ENCODE measurements at regions not wholly inside any gene's neighbourhood (a gene's known extent, or its start where the extent isn't known, plus 50 kb on each side); places are given as distances from the start of the nearest gene placed in this dataset.

DNA sequence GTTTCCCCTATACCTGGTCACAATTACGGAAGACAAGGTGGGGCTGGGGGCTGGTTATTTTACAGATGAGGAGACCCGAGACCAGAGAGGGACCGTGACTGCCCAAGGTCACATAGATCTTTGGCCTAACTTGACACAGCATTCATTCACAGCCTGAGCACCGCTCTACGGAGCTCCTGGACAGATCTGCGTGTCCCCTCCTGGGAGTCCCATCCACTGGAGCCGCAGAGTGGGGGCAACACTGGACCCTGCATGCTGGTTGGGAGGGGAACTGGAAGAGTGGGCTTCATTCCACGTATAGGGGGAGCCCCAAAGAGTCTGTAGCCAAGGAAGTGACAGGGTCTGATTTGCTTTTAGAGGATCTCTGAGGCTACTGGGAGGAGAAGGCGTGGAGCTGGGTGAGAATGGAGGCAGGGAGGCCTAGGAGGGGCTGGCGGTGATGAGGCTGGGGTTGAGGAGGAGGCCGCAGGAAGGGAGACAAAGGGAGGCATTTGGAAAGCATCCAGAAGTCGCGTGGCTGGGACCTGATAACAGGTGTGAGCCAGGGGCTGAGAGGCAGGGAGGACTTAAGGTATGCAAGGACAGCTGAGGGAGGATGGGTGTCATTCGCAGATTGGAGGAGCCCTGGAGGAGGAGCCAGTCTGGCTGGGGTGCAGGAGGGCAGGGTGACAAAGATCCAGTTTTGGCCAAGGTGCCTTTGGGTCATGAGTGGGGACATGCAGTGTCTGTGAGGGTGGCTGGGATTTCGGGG lies 64.3 kb upstream of the IER5L start:
- WGBS (ENCODE audit: extremely low coverage, insufficient coverage, insufficient read length), result no CpG with 5 or more reads among the region's 15 CpGs
- H4K8ac ChIP-seq (ENCODE audit: low read depth, low read length), result no peak overlapping the region

DNA sequence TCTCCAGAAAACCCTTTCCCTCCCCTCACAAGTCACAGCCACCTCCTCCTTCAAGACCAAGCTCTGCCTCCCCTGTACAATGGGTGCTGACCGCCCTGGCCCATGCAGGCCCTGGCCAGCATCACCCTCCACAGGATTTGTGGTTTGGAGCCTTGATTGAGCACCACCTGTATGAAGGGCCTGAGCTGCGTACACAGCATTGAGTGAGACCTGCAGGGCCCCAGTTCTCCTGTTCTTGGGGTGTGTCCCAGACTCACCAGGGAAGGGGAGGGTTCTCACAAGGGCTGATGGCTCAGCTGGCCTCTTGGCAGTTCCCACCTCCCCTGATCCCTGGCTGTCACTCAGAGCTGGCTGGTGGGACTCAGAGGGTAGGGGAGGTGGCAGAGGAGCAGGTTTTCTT lies 63.7 kb upstream of the IER5L start:
- Histone ChIP-seq H4K8ac (ENCODE audit: low read depth, low read length) (no peak overlapping the region), H3K23ac (ENCODE audit: low read length) (no peak overlapping the region), H3K9ac (ENCODE audit: low read length) (no peak overlapping the region), H3K36me3 (ENCODE audit: control insufficient read depth in 1 of 2, insufficient read depth in 2 of 2, low read length in 2 of 2) (no peaks in the 10 kb centered on the region), H3K4me1 (ENCODE audit: control insufficient read depth in 1 of 2, insufficient read depth in 2 of 2, low read length in 2 of 2) (peaks cover 8 to 10% of the 10 kb centered on the region in 2 experiments), H2BK5ac (ENCODE audit: low read depth, low read length, poor library complexity) (no peak overlapping the region), H2BK120ac (ENCODE audit: insufficient read depth, low read length, poor library complexity) (no peak overlapping the region), H4K91ac (ENCODE audit: low read depth, low read length) (no peak overlapping the region), H4K12ac (ENCODE audit: low read depth, low read length) (no peak overlapping the region), H3K4me2 (ENCODE audit: low read length) (no peak overlapping the region), H2AFZ (ENCODE audit: insufficient read depth, low read length, poor library complexity) (no peak overlapping the region), H3K27ac (ENCODE audit: low read depth, low read length) (no peak overlapping the region), H3K9me3 (ENCODE audit: insufficient read depth, low read depth, low read length) (no peaks in the 10 kb centered on the region), H3K79me1 (ENCODE audit: low read length) (peaks cover 1% of the 10 kb centered on the region), H3K18ac (ENCODE audit: low read length) (no peak overlapping the region), H2AK5ac (ENCODE audit: low read length) (no peak overlapping the region), H3K4me3 (ENCODE audit: low read depth, low read length) (no peak overlapping the region), H3K4ac (ENCODE audit: low read depth, low read length) (no peak overlapping the region), H2BK12ac (ENCODE audit: low read length) (no peak overlapping the region), H3K27me3 (ENCODE audit: insufficient read depth, low read length) (no peaks in the 10 kb centered on the region), H3K79me2 (ENCODE audit: control insufficient read depth, insufficient read depth, low read length, poor library complexity) (no peaks in the 10 kb centered on the region), H3K14ac (ENCODE audit: low read length) (no peak overlapping the region)
- DNase-seq, result no peak
- WGBS (ENCODE audit: extremely low coverage, insufficient coverage, insufficient read length), result no CpG with 5 or more reads among the region's 2 CpGs

More for the DNA sequence above, 64.3 kb upstream of the IER5L start:
- Histone ChIP-seq H2BK12ac (ENCODE audit: low read length) (no peak overlapping the region), H3K27me3 (ENCODE audit: insufficient read depth, low read length) (no peaks in the 10 kb centered on the region), H2BK5ac (ENCODE audit: low read depth, low read length, poor library complexity) (no peak overlapping the region), H3K4me2 (ENCODE audit: low read length) (no peak overlapping the region), H2BK120ac (ENCODE audit: insufficient read depth, low read length, poor library complexity) (no peak overlapping the region), H3K9me3 (ENCODE audit: insufficient read depth, low read depth, low read length) (no peaks in the 10 kb centered on the region), H4K12ac (ENCODE audit: low read depth, low read length) (no peak overlapping the region), H3K4me3 (ENCODE audit: low read depth, low read length) (no peak overlapping the region), H3K9ac (ENCODE audit: low read length) (no peak overlapping the region), H3K79me2 (ENCODE audit: control insufficient read depth, insufficient read depth, low read length, poor library complexity) (no peaks in the 10 kb centered on the region), H3K14ac (ENCODE audit: low read length) (no peak overlapping the region), H3K79me1 (ENCODE audit: low read length) (peaks cover 1% of the 10 kb centered on the region), H4K91ac (ENCODE audit: low read depth, low read length) (no peak overlapping the region), H3K18ac (ENCODE audit: low read length) (no peak overlapping the region), H3K36me3 (ENCODE audit: control insufficient read depth in 1 of 2, insufficient read depth in 2 of 2, low read length in 2 of 2) (no peaks in the 10 kb centered on the region), H2AK5ac (ENCODE audit: low read length) (no peak overlapping the region), H2AFZ (ENCODE audit: insufficient read depth, low read length, poor library complexity) (no peak overlapping the region), H3K27ac (ENCODE audit: low read depth, low read length) (no peak overlapping the region), H3K23ac (ENCODE audit: low read length) (no peak overlapping the region), H3K4me1 (ENCODE audit: control insufficient read depth in 1 of 2, insufficient read depth in 2 of 2, low read length in 2 of 2) (peaks cover 1 to 6% of the 10 kb centered on the region in 2 experiments), H3K4ac (ENCODE audit: low read depth, low read length) (no peak overlapping the region)
- DNase-seq, result no peak

DNA sequence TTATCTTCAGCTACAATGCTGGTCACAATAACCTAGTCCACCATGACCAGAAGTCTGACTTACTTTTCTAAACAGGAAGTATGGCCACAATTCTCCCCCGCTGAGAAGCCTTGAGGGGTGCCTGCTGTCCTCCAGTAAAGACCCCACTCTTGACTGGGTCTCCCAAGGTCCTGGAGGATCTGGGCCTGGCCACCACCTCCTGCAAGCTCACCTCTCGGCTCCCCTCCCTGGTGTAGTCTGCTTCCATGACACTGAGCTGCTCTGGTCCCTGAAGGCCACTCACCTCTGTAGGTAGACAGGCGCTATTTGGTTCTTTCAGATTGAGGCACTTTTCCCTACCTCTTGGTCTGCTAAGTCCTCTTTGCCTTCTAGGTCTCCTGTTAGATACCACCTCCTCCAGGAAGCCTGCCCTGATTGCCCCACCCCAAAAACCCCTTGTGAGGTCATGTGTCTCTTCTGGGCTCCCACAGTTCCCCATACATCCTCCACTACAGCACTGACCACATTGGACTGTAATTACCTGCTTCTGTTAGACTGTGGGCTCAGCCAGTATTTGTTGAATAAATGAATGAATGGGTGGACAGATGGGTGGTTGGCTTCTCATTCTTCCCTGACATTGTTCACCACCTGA lies 62.6 kb upstream of the IER5L start:
- Histone ChIP-seq H2BK12ac (ENCODE audit: low read length) (no peak overlapping the region), H3K9me3 (ENCODE audit: insufficient read depth, low read depth, low read length) (no peaks in the 10 kb centered on the region), H2BK5ac (ENCODE audit: low read depth, low read length, poor library complexity) (no peak overlapping the region), H3K23ac (ENCODE audit: low read length) (no peak overlapping the region), H3K4me3 (ENCODE audit: low read depth, low read length) (no peak overlapping the region), H4K12ac (ENCODE audit: low read depth, low read length) (no peak overlapping the region), H3K9ac (ENCODE audit: low read length) (no peak overlapping the region), H2AK5ac (ENCODE audit: low read length) (no peak overlapping the region), H3K18ac (ENCODE audit: low read length) (no peak overlapping the region), H3K4ac (ENCODE audit: low read depth, low read length) (no peak overlapping the region), H3K27me3 (ENCODE audit: insufficient read depth, low read length) (no peaks in the 10 kb centered on the region), H3K14ac (ENCODE audit: low read length) (no peak overlapping the region), H3K36me3 (ENCODE audit: control insufficient read depth in 1 of 2, insufficient read depth in 2 of 2, low read length in 2 of 2) (no peaks in the 10 kb centered on the region), H3K27ac (ENCODE audit: low read depth, low read length) (no peak overlapping the region), H4K8ac (ENCODE audit: low read depth, low read length) (no peak overlapping the region), H3K4me1 (ENCODE audit: control insufficient read depth in 1 of 2, insufficient read depth in 2 of 2, low read length in 2 of 2) (peaks cover 8 to 10% of the 10 kb centered on the region in 2 experiments), H2BK120ac (ENCODE audit: insufficient read depth, low read length, poor library complexity) (no peak overlapping the region), H2AFZ (ENCODE audit: insufficient read depth, low read length, poor library complexity) (no peak overlapping the region), H3K79me2 (ENCODE audit: control insufficient read depth, insufficient read depth, low read length, poor library complexity) (no peaks in the 10 kb centered on the region), H3K4me2 (ENCODE audit: low read length) (no peak overlapping the region), H4K91ac (ENCODE audit: low read depth, low read length) (no peak overlapping the region), H3K79me1 (ENCODE audit: low read length) (no peaks in the 10 kb centered on the region)
- WGBS (ENCODE audit: extremely low coverage, insufficient coverage, insufficient read length), result no CpG with 5 or more reads among the region's 3 CpGs
- no peak for DNase-seq

DNA sequence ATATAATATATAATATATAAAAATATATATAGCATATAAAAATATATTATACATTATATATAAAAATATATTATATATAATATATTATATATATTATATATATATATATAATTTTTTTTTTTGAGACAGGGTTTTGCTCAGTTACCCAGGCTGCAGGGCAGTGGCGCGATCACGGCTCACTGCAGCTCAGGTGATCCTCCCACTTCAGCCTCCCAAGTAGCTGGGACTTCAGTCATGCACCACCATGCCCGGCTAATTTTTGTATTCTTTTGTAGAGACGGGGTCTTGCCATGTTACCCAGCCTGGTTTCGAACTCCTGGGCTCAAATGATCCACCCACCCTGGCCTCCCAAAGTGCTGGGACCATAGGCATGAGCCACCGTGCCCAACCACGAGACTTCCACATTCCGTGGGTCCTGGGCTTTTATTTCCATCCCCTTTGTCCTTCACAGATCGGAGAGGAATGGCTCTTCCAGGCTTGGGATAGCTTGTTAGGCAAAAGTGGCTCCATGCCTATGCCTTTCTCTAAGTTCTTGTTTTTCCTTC lies 62.0 kb upstream of the IER5L start:
- Histone ChIP-seq H3K36me3 (ENCODE audit: control insufficient read depth in 1 of 2, insufficient read depth in 2 of 2, low read length in 2 of 2) (no peaks in the 10 kb centered on the region), H2AK5ac (ENCODE audit: low read length) (no peak overlapping the region), H3K14ac (ENCODE audit: low read length) (no peak overlapping the region), H3K9ac (ENCODE audit: low read length) (no peak overlapping the region), H3K27me3 (ENCODE audit: insufficient read depth, low read length) (no peaks in the 10 kb centered on the region), H3K4me3 (ENCODE audit: low read depth, low read length) (no peak overlapping the region), H4K91ac (ENCODE audit: low read depth, low read length) (no peak overlapping the region), H3K79me1 (ENCODE audit: low read length) (no peaks in the 10 kb centered on the region), H2BK5ac (ENCODE audit: low read depth, low read length, poor library complexity) (no peak overlapping the region), H3K18ac (ENCODE audit: low read length) (no peak overlapping the region), H2AFZ (ENCODE audit: insufficient read depth, low read length, poor library complexity) (no peak overlapping the region), H2BK12ac (ENCODE audit: low read length) (no peak overlapping the region), H4K12ac (ENCODE audit: low read depth, low read length) (no peak overlapping the region), H4K8ac (ENCODE audit: low read depth, low read length) (no peak overlapping the region), H3K4ac (ENCODE audit: low read depth, low read length) (no peak overlapping the region), H3K27ac (ENCODE audit: low read depth, low read length) (no peak overlapping the region), H3K4me1 (ENCODE audit: control insufficient read depth in 1 of 2, insufficient read depth in 2 of 2, low read length in 2 of 2) (peaks cover 6 to 8% of the 10 kb centered on the region in 2 experiments), H3K9me3 (ENCODE audit: insufficient read depth, low read depth, low read length) (no peaks in the 10 kb centered on the region), H3K79me2 (ENCODE audit: control insufficient read depth, insufficient read depth, low read length, poor library complexity) (no peaks in the 10 kb centered on the region), H2BK120ac (ENCODE audit: insufficient read depth, low read length, poor library complexity) (no peak overlapping the region), H3K4me2 (ENCODE audit: low read length) (no peak overlapping the region), H3K23ac (ENCODE audit: low read length) (no peak overlapping the region)
- DNase-seq, result no peak
- no CpG with 5 or more reads among the region's 10 CpGs for WGBS (ENCODE audit: extremely low coverage, insufficient coverage, insufficient read length)
